Hepatocyte (in vitro differentiated cells): ENCODE measurements at regions not wholly inside any gene's neighbourhood (a gene's known extent, or its start where the extent isn't known, plus 50 kb on each side); places are given as distances from the start of the nearest gene placed in this dataset.

Experiments used
- DNase-seq: peaks from one replicate; pipeline ENCODE4 v3.0.0-alpha.2; 2016; ENCODE audit warnings: low spot score
- H2AFZ ChIP-seq: fragments of 200-600 bp; sonication (generic); 2 replicates; pipeline ENCODE4 v1.6.0; 2016; ENCODE audit warnings: antibody characterized with exemption, mild to moderate bottlenecking
- H3K27ac ChIP-seq: fragments of 200-600 bp; sonication (generic); 2 replicates; pipeline ENCODE4 v1.5.1; 2016; ENCODE audit warnings: mild to moderate bottlenecking
- H3K27me3 ChIP-seq: fragments of 200-600 bp; sonication (generic); 2 replicates; pipeline ENCODE4 v1.6.1; 2016
- H3K36me3 ChIP-seq: fragments of 200-600 bp; sonication (generic); replicated peaks from 2 replicates; pipeline ENCODE4 v1.5.1; 2016; ENCODE audit warnings: low read depth; ENCODE audit not compliant: insufficient read depth
- H3K4me1 ChIP-seq: fragments of 200-600 bp; sonication (generic); 2 replicates; pipeline ENCODE4 v1.5.1; 2016; ENCODE audit warnings: mild to moderate bottlenecking, moderate library complexity; ENCODE audit not compliant: insufficient read depth
- H3K4me2 ChIP-seq: fragments of 200-600 bp; sonication (generic); 2 replicates; pipeline ENCODE4 v1.6.0; 2016
- H3K4me3 ChIP-seq: fragments of 200-600 bp; sonication (generic); 2 replicates; pipeline ENCODE4 v1.5.1; 2016; ENCODE audit warnings: mild to moderate bottlenecking
- H3K79me2 ChIP-seq: fragments of 200-600 bp; sonication (generic); 2 replicates; pipeline ENCODE4 v1.6.0; 2017; ENCODE audit warnings: mild to moderate bottlenecking
- H3K9me2 ChIP-seq: fragments of 200-600 bp; sonication (generic); replicated peaks from 2 replicates; pipeline ENCODE4 v1.6.0; 2017; ENCODE audit warnings: mild to moderate bottlenecking; ENCODE audit not compliant: insufficient read depth
- H3K9me3 ChIP-seq: fragments of 200-600 bp; sonication (generic); 2 replicates; pipeline ENCODE4 v1.5.1; 2016; ENCODE audit warnings: low read depth, mild to moderate bottlenecking
- H4K20me1 ChIP-seq: fragments of 200-600 bp; sonication (generic); 2 replicates; pipeline ENCODE4 v1.6.0; 2016; ENCODE audit warnings: mild to moderate bottlenecking; ENCODE audit not compliant: insufficient read depth, poor library complexity, severe bottlenecking
- CTCF ChIP-seq: fragments of 200-600 bp; sonication (generic); IDR thresholded peaks from 2 replicates; pipeline ENCODE4 v1.5.1; 2016; ENCODE audit warnings: antibody characterized with exemption, mild to moderate bottlenecking; ENCODE audit not compliant: poor library complexity
- EZH2 ChIP-seq: fragments of 200-600 bp; sonication (generic); IDR thresholded peaks from 2 replicates; pipeline ENCODE4 v1.6.1; 2016; ENCODE audit warnings: antibody characterized with exemption, mild to moderate bottlenecking, borderline replicate concordance
- EZH2phosphoT487 ChIP-seq: fragments of 200-600 bp; sonication (generic); IDR thresholded peaks from one replicate; pipeline ENCODE4 v1.6.1; 2018; ENCODE audit warnings: antibody characterized with exemption, mild to moderate bottlenecking, low read depth, moderate library complexity; ENCODE audit not compliant: unreplicated experiment, severe bottlenecking
- WGBS: methylation state at CpG from one replicate; pipeline ENCODE4 v1.1.6; 2016; ENCODE audit warnings: low lambda C conversion rate; ENCODE audit errors: missing lambda C conversion rate; 5-methylcytosine and 5-hydroxymethylcytosine counted together

GRCh38 chr3:21292971-21293370, 458.0 kb downstream of the ZNF385D start:
- Histone ChIP-seq H3K27ac (no peak overlapping the region), H3K4me2 (no peak overlapping the region), H3K79me2 (no peaks in the 10 kb centered on the region), H3K36me3 (no peaks in the 10 kb centered on the region), H3K27me3 (no peaks in the 10 kb centered on the region), H2AFZ (peak overlapping the region; percentile 39), H3K4me3 (no peak overlapping the region), H3K4me1 (no peaks in the 10 kb centered on the region), H4K20me1 (no peaks in the 10 kb centered on the region), H3K9me3 (no peaks in the 10 kb centered on the region), H3K9me2 (no peaks in the 10 kb centered on the region)
- DNase-seq: no peak
- TF ChIP-seq EZH2phosphoT487 (no peak), CTCF (no peak), EZH2 (no peak)
- WGBS: 88% methylated on average over 2 of the region's 2 CpGs

GRCh38 chr3:21290557-21290956, 460.5 kb downstream of the ZNF385D start:
- H3K4me3 ChIP-seq: no peak overlapping the region
- no peak for DNase-seq
- H3K27me3 ChIP-seq: no peaks in the 10 kb centered on the region
- no peak overlapping the region for H2AFZ ChIP-seq
- H3K27ac ChIP-seq: no peak overlapping the region
- no peaks in the 10 kb centered on the region for H3K9me3 ChIP-seq
- WGBS: 79% methylated on average over 1 of the region's 1 CpG
- peak; percentile 49 for TF ChIP-seq CTCF
- no peak for TF ChIP-seq EZH2phosphoT487
- TF ChIP-seq EZH2: no peak
- no peaks in the 10 kb centered on the region for H4K20me1 ChIP-seq
- H3K36me3 ChIP-seq: no peaks in the 10 kb centered on the region
- H3K9me2 ChIP-seq: no peaks in the 10 kb centered on the region
- H3K4me2 ChIP-seq: no peak overlapping the region
- H3K79me2 ChIP-seq: no peaks in the 10 kb centered on the region
- H3K4me1 ChIP-seq: no peaks in the 10 kb centered on the region

- Histone ChIP-seq H3K4me3 (no peak overlapping the region), H3K27ac (peak overlapping the region; percentile 56), H3K27me3 (no peaks in the 10 kb centered on the region), H3K4me1 (peaks cover 5% of the 10 kb centered on the region), H4K20me1 (no peaks in the 10 kb centered on the region), H3K36me3 (no peaks in the 10 kb centered on the region), H3K9me2 (no peaks in the 10 kb centered on the region), H3K4me2 (no peak overlapping the region), H3K79me2 (no peaks in the 10 kb centered on the region), H3K9me3 (no peaks in the 10 kb centered on the region), H2AFZ (no peak overlapping the region)
- WGBS: 84% methylated on average over 2 of the region's 2 CpGs
- DNase-seq: no peak
- TF ChIP-seq EZH2phosphoT487 (no peak), CTCF (no peak), EZH2 (no peak)
These were observed 476.9 kb downstream of the ZNF385D start for GRCh38 chr3:21274079-21274571.
